H1 (cell line): ENCODE measurements at regions not wholly inside any gene's neighbourhood (a gene's known extent, or its start where the extent isn't known, plus 50 kb on each side); places are given as distances from the start of the nearest gene placed in this dataset.
A peak's percentile ranks its signal among the peaks of the same experiment; 100 is the strongest.

Source experiments
- CTCF ChIA-PET: fragments of 300-600 bp; sonication (Branson Sonifier 250); formaldehyde crosslinking; loops from one replicate; lab custom pipeline; 2021; ENCODE audit not compliant: partially characterized antibody; lab: Charles Lee
- POLR2A ChIA-PET: fragments of 300-600 bp; sonication (Branson Sonifier 250); formaldehyde crosslinking; loops from one replicate; lab custom pipeline; 2021; ENCODE audit warnings: inconsistent platforms; ENCODE audit not compliant: partially characterized antibody; lab: Charles Lee
- DNase-seq, 2 experiments: peaks; one replicate each; pipeline versions ENCODE4 v3.0.0 to v3.0.0-alpha.2; 2010 to 2022; ENCODE audit warnings: low spot score in 2 of 2, low read depth in 1 of 2, mixed read lengths in 1 of 2
- FAIRE-seq: peaks from 2 replicates; lab custom pipeline; 2011; peaks lifted over from hg19 to GRCh38; lab: Jason Lieb, UNC
- H2AFZ ChIP-seq: 2 replicates; pipeline ENCODE4 v1.8.1; 2012; ENCODE audit warnings: low read length, inconsistent platforms
- H2AK5ac ChIP-seq: 2 replicates; pipeline ENCODE4 v1.6.1; 2013; ENCODE audit warnings: low read depth, low read length
- H2BK120ac ChIP-seq: replicated peaks from 2 replicates; pipeline ENCODE3; 2013; ENCODE audit warnings: low read depth, low read length, inconsistent platforms
- H2BK12ac ChIP-seq: 2 replicates; pipeline ENCODE4 v1.6.1; 2013; ENCODE audit warnings: low read depth, low read length
- H2BK15ac ChIP-seq: 2 replicates; pipeline ENCODE4 v1.6.1; 2013; ENCODE audit warnings: low read length
- H2BK20ac ChIP-seq: 2 replicates; pipeline ENCODE4 v1.6.1; 2013; ENCODE audit warnings: low read length
- H2BK5ac ChIP-seq: 2 replicates; pipeline ENCODE4 v1.6.1; 2013; ENCODE audit warnings: low read depth, low read length
- H3K14ac ChIP-seq: 2 replicates; pipeline ENCODE4 v1.6.1; 2013; ENCODE audit warnings: inconsistent platforms; ENCODE audit not compliant: insufficient read length
- H3K18ac ChIP-seq: 2 replicates; pipeline ENCODE4 v1.6.1; 2013; ENCODE audit warnings: low read length; ENCODE audit errors: extremely low read depth
- H3K23ac ChIP-seq: 2 replicates; pipeline ENCODE4 v1.6.1; 2013; ENCODE audit warnings: inconsistent platforms; ENCODE audit not compliant: insufficient read length
- H3K23me2 ChIP-seq: 2 replicates; pipeline ENCODE4 v1.6.1; 2013; ENCODE audit warnings: low read depth, low read length
- H3K27ac ChIP-seq: 2 replicates; pipeline ENCODE4 v1.6.1; 2011; ENCODE audit warnings: low read depth, low read length, inconsistent platforms
- H3K27me3 ChIP-seq, 4 experiments: replicated peaks in 1 of 4; 1 replicate in 1 of 4; 2 replicates in 3 of 4; pipeline versions ENCODE4 v1.6.1 to v1.8.1; 2011 to 2013; ENCODE audit warnings: low read length in 3 of 4, mild to moderate bottlenecking in 3 of 4, inconsistent platforms in 2 of 4, mixed read lengths in 2 of 4, moderate library complexity in 1 of 4; ENCODE audit not compliant: control insufficient read depth in 3 of 4, insufficient read depth in 3 of 4; ENCODE audit errors: extremely low read depth in 1 of 4
- H3K36me3 ChIP-seq, 4 experiments: 2 replicates each; pipeline versions ENCODE4 v1.6.1 to v1.8.1; 2011 to 2013; ENCODE audit warnings: mild to moderate bottlenecking in 4 of 4, low read length in 3 of 4, moderate library complexity in 2 of 4, control low read depth in 1 of 4, inconsistent platforms in 1 of 4; ENCODE audit not compliant: insufficient read depth in 4 of 4, control insufficient read depth in 2 of 4
- H3K4ac ChIP-seq: replicated peaks from 2 replicates; pipeline ENCODE3; 2013; ENCODE audit warnings: low read length, low read depth, mixed read lengths, inconsistent platforms; ENCODE audit not compliant: insufficient read length
- H3K4me1 ChIP-seq, 4 experiments: replicated peaks in 1 of 4; 1 replicate in 1 of 4; 2 replicates in 3 of 4; pipeline versions ENCODE4 v1.6.1 to v1.8.1; 2011 to 2013; ENCODE audit warnings: low read length in 3 of 4, inconsistent platforms in 2 of 4, mixed read lengths in 1 of 4; ENCODE audit not compliant: insufficient read depth in 4 of 4, control insufficient read depth in 3 of 4
- H3K4me2 ChIP-seq, 2 experiments: 2 replicates each; pipeline versions ENCODE4 v1.6.1 to v1.8.1; 2011 to 2013; ENCODE audit warnings: low read depth in 2 of 2, low read length in 2 of 2, control low read depth in 1 of 2, inconsistent platforms in 1 of 2, mild to moderate bottlenecking in 1 of 2; ENCODE audit not compliant: insufficient read depth in 1 of 2
- H3K4me3 ChIP-seq, 4 experiments: fragments of 200-600, 300-600 bp in 1 of 4; sonication (generic), shearing (Covaris generic), sonication (Bioruptor Twin) in 1 of 4; 2 replicates each; pipeline versions ENCODE4 v1.5.1 to v1.8.1; 2011 to 2016; ENCODE audit warnings: low read length in 4 of 4, low read depth in 3 of 4, control low read depth in 2 of 4, inconsistent platforms in 2 of 4, mild to moderate bottlenecking in 2 of 4, mixed read lengths in 1 of 4, moderate library complexity in 1 of 4; ENCODE audit not compliant: insufficient read depth in 2 of 4; ENCODE audit errors: extremely low read depth in 1 of 4
- H3K56ac ChIP-seq: replicated peaks from 2 replicates; pipeline ENCODE3; 2013; ENCODE audit warnings: low read depth, mild to moderate bottlenecking, mixed read lengths, low read length, inconsistent platforms; ENCODE audit not compliant: insufficient read length
- H3K79me1 ChIP-seq: 2 replicates; pipeline ENCODE4 v1.6.1; 2013; ENCODE audit warnings: low read depth, low read length, control low read depth
- H3K79me2 ChIP-seq, 2 experiments: 2 replicates each; pipeline versions ENCODE4 v1.6.1 to v1.8.1; 2012 to 2013; ENCODE audit warnings: low read length in 2 of 2, mild to moderate bottlenecking in 2 of 2, inconsistent platforms in 1 of 2; ENCODE audit not compliant: insufficient read depth in 2 of 2, control insufficient read depth in 1 of 2
- H3K9ac ChIP-seq, 4 experiments: replicated peaks in 1 of 4; 1 replicate in 1 of 4; 2 replicates in 3 of 4; pipeline versions ENCODE4 v1.6.1 to v1.8.1; 2011 to 2013; ENCODE audit warnings: low read depth in 3 of 4, low read length in 3 of 4, control low read depth in 2 of 4, mild to moderate bottlenecking in 2 of 4, moderate library complexity in 2 of 4, inconsistent platforms in 1 of 4; ENCODE audit errors: extremely low read depth in 1 of 4
- H3K9me3 ChIP-seq, 2 experiments: 2 replicates each; pipeline versions ENCODE4 v1.6.1 to v1.8.1; 2012 to 2013; ENCODE audit warnings: mild to moderate bottlenecking in 2 of 2, moderate library complexity in 2 of 2, control low read depth in 1 of 2, inconsistent platforms in 1 of 2, low read depth in 1 of 2, low read length in 1 of 2, mixed read lengths in 1 of 2; ENCODE audit not compliant: insufficient read depth in 2 of 2
- H4K20me1 ChIP-seq, 2 experiments: replicated peaks in 1 of 2; 2 replicates each; pipeline versions ENCODE3 to v1.8.1; 2011 to 2013; ENCODE audit warnings: inconsistent platforms in 2 of 2, low read length in 2 of 2, mild to moderate bottlenecking in 1 of 2; ENCODE audit not compliant: insufficient read depth in 2 of 2, control insufficient read depth in 1 of 2
- H4K5ac ChIP-seq: 2 replicates; pipeline ENCODE4 v1.6.1; 2013; ENCODE audit warnings: low read length, low read depth, mixed read lengths, inconsistent platforms; ENCODE audit not compliant: insufficient read length
- H4K8ac ChIP-seq: 2 replicates; pipeline ENCODE4 v1.8.0; 2013; ENCODE audit warnings: mild to moderate bottlenecking, moderate library complexity, low read length, inconsistent platforms; ENCODE audit not compliant: insufficient read depth; ENCODE audit errors: extremely low read depth
- H4K91ac ChIP-seq: replicated peaks from 2 replicates; pipeline ENCODE3; 2013; ENCODE audit warnings: low read length, mixed read lengths, inconsistent platforms; ENCODE audit not compliant: insufficient read length
- BACH1 ChIP-seq: IDR thresholded peaks from 2 replicates; pipeline ENCODE4 v1.6.1; 2012; ENCODE audit warnings: low read length, improper control_type of control experiment
- GABPA ChIP-seq: IDR thresholded peaks from 2 replicates; pipeline ENCODE4 v1.6.1; 2011; ENCODE audit warnings: mild to moderate bottlenecking, low read length, moderate library complexity, borderline replicate concordance; ENCODE audit not compliant: insufficient read depth
- RAD21 ChIP-seq, 2 experiments: IDR thresholded peaks in 1 of 2; conservative IDR thresholded peaks in 1 of 2; 2 replicates each; pipeline ENCODE4 v1.6.1; 2011; ENCODE audit warnings: low read depth in 2 of 2, low read length in 2 of 2, improper control_type of control experiment in 1 of 2, inconsistent platforms in 1 of 2, mild to moderate bottlenecking in 1 of 2, moderate library complexity in 1 of 2
- ZNF274 ChIP-seq: IDR thresholded peaks from 2 replicates; pipeline ENCODE4 v1.7.0; 2012; ENCODE audit warnings: low read length, borderline replicate concordance; ENCODE audit errors: extremely low read depth
- WGBS, 2 experiments: shearing (Covaris generic) in 1 of 2; methylation state at CpG; one replicate each; pipeline versions ENCODE4 v1.1.6 to v1.1.7; 2013 to 2015; ENCODE audit warnings: low lambda C conversion rate in 2 of 2, mixed read lengths in 2 of 2, inconsistent platforms in 1 of 2, low coverage in 1 of 2, missing lambda C conversion rate in 1 of 2; ENCODE audit not compliant: insufficient replicate concordance in 2 of 2, insufficient coverage in 1 of 2, insufficient read length in 1 of 2; ENCODE audit errors: extremely low coverage in 1 of 2, missing lambda C conversion rate in 1 of 2; 5-methylcytosine and 5-hydroxymethylcytosine counted together
- TF ChIP-seq, protein P1 (sequence below), 3 experiments: IDR thresholded peaks; 1 replicate in 2 of 3; 2 replicates in 1 of 3; pipeline versions ENCODE4 v1.5.1 to v1.6.1; 2011; ENCODE audit warnings: low read length in 3 of 3, mild to moderate bottlenecking in 3 of 3, inconsistent platforms in 2 of 3, low read depth in 1 of 3, moderate library complexity in 1 of 3; ENCODE audit not compliant: insufficient read depth in 1 of 3; ENCODE audit errors: control extremely low read depth in 1 of 3

DNA sequence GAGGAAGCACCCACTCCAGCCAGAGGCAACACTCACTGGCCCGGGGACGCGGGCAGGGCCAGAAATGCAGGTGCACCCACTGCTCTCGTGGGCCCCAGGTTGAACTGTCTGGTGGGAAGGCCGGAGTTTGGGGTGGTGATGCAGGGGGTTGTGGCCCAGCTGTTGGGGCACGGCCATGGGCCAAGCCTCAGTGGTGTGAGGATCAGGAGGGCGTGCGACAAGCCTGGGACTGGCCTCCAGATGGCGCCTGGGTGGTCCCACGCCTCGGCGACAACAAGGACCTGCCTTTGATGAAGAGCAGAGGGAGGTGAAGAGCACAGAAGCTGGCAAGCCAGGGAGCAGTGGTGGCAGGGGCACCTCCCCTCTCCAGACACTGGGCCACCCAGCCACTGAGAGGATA is 240.8 kb downstream of the BRD1 start:
- WGBS, 2 experiments, result 75% methylated on average over 12 of the region's 12 CpGs; no CpG with 5 or more reads in 1 of the 2 experiments
- H3K27me3 ChIP-seq, result no peaks in the 10 kb centered on the region
- no peak overlapping the region for H3K56ac ChIP-seq
- no peak overlapping the region for H4K5ac ChIP-seq
- no peak overlapping the region; the same call in 1 of the 2 replicates for H2BK15ac ChIP-seq
- no peaks in the 10 kb centered on the region for H3K9me3 ChIP-seq
- H3K23ac ChIP-seq, result no peak overlapping the region
- H4K20me1 ChIP-seq, result peaks cover 0 to under 1% of the 10 kb centered on the region in 2 experiments
- peak overlapping the region; percentile 1; the same call in 1 of the 2 replicates for H2BK5ac ChIP-seq
- H3K14ac ChIP-seq, result no peak overlapping the region
- CTCF ChIA-PET, result interaction anchor here (0.7 to 2.0 kb wide), 5 partner anchors 10 to 41 kb away, joined by 3 to 5 read pairs (median 4); no protein-coding TSS in a partner anchor
- no peak for FAIRE-seq
- H2BK12ac ChIP-seq, result peak overlapping the region; percentile 13; the same call in 1 of the 2 replicates
- peaks cover under 1% of the 10 kb centered on the region; the same call in 1 of the 2 replicates for H3K23me2 ChIP-seq
- no peaks in the 10 kb centered on the region for H3K36me3 ChIP-seq
- H3K4ac ChIP-seq, result no peak overlapping the region
- H2AFZ ChIP-seq, result no peak overlapping the region
- H3K79me1 ChIP-seq, result no peaks in the 10 kb centered on the region
- no peak overlapping the region for H2BK120ac ChIP-seq
- TF ChIP-seq ZNF274, result no peak
- peak; percentile 33 to 59 for TF ChIP-seq RAD21 (IDR thresholded peaks at IDR 0.05 in 1 of 2, conservative IDR thresholded peaks at IDR 0.05 in 1 of 2; ENCODE audit: low read depth in 2 of 2, low read length in 2 of 2)
- no peak for TF ChIP-seq BACH1
- 0 out of 2 replicates have a peak, but pooled peaks have one; percentile 49 for TF ChIP-seq GABPA
- TF ChIP-seq, protein P1, sequence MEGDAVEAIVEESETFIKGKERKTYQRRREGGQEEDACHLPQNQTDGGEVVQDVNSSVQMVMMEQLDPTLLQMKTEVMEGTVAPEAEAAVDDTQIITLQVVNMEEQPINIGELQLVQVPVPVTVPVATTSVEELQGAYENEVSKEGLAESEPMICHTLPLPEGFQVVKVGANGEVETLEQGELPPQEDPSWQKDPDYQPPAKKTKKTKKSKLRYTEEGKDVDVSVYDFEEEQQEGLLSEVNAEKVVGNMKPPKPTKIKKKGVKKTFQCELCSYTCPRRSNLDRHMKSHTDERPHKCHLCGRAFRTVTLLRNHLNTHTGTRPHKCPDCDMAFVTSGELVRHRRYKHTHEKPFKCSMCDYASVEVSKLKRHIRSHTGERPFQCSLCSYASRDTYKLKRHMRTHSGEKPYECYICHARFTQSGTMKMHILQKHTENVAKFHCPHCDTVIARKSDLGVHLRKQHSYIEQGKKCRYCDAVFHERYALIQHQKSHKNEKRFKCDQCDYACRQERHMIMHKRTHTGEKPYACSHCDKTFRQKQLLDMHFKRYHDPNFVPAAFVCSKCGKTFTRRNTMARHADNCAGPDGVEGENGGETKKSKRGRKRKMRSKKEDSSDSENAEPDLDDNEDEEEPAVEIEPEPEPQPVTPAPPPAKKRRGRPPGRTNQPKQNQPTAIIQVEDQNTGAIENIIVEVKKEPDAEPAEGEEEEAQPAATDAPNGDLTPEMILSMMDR (IDR thresholded peaks at IDR 0.05; ENCODE audit: control extremely low read depth in 1 of 3, insufficient read depth in 1 of 3, low read depth in 1 of 3, low read length in 3 of 3), result peak; percentile 52 to 67 (median 61)
- no peak overlapping the region for H3K4me3 ChIP-seq
- H2BK20ac ChIP-seq, result no peak overlapping the region
- H3K9ac ChIP-seq, result no peak overlapping the region
- peak overlapping the region; percentile 83; the same call in 1 of the 2 replicates for H4K8ac ChIP-seq
- POLR2A ChIA-PET, result no interaction called here
- no peak overlapping the region for H2AK5ac ChIP-seq
- H3K18ac ChIP-seq, result no peak overlapping the region
- H3K27ac ChIP-seq, result no peak overlapping the region
- peak in 1 of 2 experiments; percentile 72 for DNase-seq
- H3K79me2 ChIP-seq, result no peaks in the 10 kb centered on the region
- peak overlapping the region; percentile 70 for H4K91ac ChIP-seq
- H3K4me2 ChIP-seq, result no peak overlapping the region
- H3K4me1 ChIP-seq, result no peaks in the 10 kb centered on the region
